ENCODE measurements at regions not wholly inside any gene's neighbourhood (a gene's known extent, or its start where the extent isn't known, plus 50 kb on each side); places are given as distances from the start of the nearest gene placed in this dataset.

GRCh38 chr18:77405096-77405495 is 155.4 kb downstream of the GALR1 start:
- TF ChIP-seq, protein P1, sequence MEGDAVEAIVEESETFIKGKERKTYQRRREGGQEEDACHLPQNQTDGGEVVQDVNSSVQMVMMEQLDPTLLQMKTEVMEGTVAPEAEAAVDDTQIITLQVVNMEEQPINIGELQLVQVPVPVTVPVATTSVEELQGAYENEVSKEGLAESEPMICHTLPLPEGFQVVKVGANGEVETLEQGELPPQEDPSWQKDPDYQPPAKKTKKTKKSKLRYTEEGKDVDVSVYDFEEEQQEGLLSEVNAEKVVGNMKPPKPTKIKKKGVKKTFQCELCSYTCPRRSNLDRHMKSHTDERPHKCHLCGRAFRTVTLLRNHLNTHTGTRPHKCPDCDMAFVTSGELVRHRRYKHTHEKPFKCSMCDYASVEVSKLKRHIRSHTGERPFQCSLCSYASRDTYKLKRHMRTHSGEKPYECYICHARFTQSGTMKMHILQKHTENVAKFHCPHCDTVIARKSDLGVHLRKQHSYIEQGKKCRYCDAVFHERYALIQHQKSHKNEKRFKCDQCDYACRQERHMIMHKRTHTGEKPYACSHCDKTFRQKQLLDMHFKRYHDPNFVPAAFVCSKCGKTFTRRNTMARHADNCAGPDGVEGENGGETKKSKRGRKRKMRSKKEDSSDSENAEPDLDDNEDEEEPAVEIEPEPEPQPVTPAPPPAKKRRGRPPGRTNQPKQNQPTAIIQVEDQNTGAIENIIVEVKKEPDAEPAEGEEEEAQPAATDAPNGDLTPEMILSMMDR (optimal IDR thresholded peaks at IDR 0.05 in 1 of 3, IDR thresholded peaks at IDR 0.05 in 1 of 3, conservative IDR thresholded peaks at IDR 0.05 in 1 of 3; ENCODE audit: extremely low read depth in 1 of 3, insufficient read depth in 2 of 3, low read length in 3 of 3): no peak
- no peak for TF ChIP-seq EZH2 (IDR thresholded peaks at IDR 0.05; ENCODE audit: low read length)

All from keratinocyte (primary cell).